Esophagus muscularis mucosa (tissue), 4 donors: ENCODE measurements at regions not wholly inside any gene's neighbourhood (a gene's known extent, or its start where the extent isn't known, plus 50 kb on each side); places are given as distances from the start of the nearest gene placed in this dataset.

Experiments
- DNase-seq: peaks from one replicate; pipeline ENCODE4 v3.0.0-alpha.2; 2017; ENCODE audit errors: extremely low spot score
- H3K27ac ChIP-seq, 4 donors: fragments of 200-600 bp; sonication (generic); replicated peaks in 1 of 4; 1 replicate in 3 of 4; 2 replicates in 1 of 4; pipeline ENCODE4 v1.5.1; 2016 to 2019; ENCODE audit warnings: mild to moderate bottlenecking in 1 of 4
- H3K27me3 ChIP-seq, 4 donors: fragments of 200-600 bp; sonication (generic); one replicate each; pipeline versions ENCODE4 v1.5.1 to v1.6.0; 2016 to 2019
- H3K36me3 ChIP-seq, 4 donors: fragments of 200-600 bp; sonication (generic); one replicate each; pipeline ENCODE4 v1.5.1; 2016 to 2019
- H3K4me1 ChIP-seq, 4 donors: fragments of 200-600 bp; sonication (generic); one replicate each; pipeline ENCODE4 v1.5.1; 2016 to 2019
- H3K4me3 ChIP-seq, 4 donors: fragments of 200-600 bp; sonication (generic); 1 replicate in 2 of 4; 2 replicates in 2 of 4; pipeline ENCODE4 v1.5.1; 2016 to 2019; ENCODE audit warnings: mild to moderate bottlenecking in 4 of 4, moderate library complexity in 1 of 4
- H3K9me3 ChIP-seq, 4 donors: fragments of 200-600 bp; sonication (generic); 1 replicate in 3 of 4; 2 replicates in 1 of 4; pipeline ENCODE4 v1.5.1; 2016 to 2019
- EP300 ChIP-seq: sonication (generic); formaldehyde crosslinking; IDR thresholded peaks from one replicate; pipeline ENCODE4 v1.6.1; 2017; ENCODE audit warnings: antibody characterized with exemption
- POLR2A ChIP-seq: fragments of 450-650 bp; IDR thresholded peaks from one replicate; pipeline ENCODE4 v1.6.1; 2017; ENCODE audit warnings: antibody characterized with exemption, moderate library complexity, mild to moderate bottlenecking, low read depth
- POLR2AphosphoS5 ChIP-seq, 2 donors: sonication (generic); formaldehyde crosslinking; IDR thresholded peaks; one replicate each; pipeline ENCODE4 v1.6.1; 2017; ENCODE audit warnings: antibody characterized with exemption in 2 of 2
- WGBS: methylation state at CpG from one replicate; pipeline ENCODE4 v1.1.5; 2018; 5-methylcytosine and 5-hydroxymethylcytosine counted together
- intact Hi-C: fragments of 100-400 bp; cut with DNase I; formaldehyde crosslinking; loops from one replicate; pipeline ENCODE4 v1.15.1; 2023
- TF ChIP-seq, protein P1 (sequence below), 3 experiments: fragments of 200-600 bp in 2 of 3; fragments of 450-650 bp in 1 of 3; sonication (generic) in 2 of 3; IDR thresholded peaks; one replicate each; pipeline ENCODE4 v1.5.1; 2017 to 2019; ENCODE audit warnings: antibody characterized with exemption in 3 of 3, mild to moderate bottlenecking in 2 of 3, moderate library complexity in 1 of 3

DNA sequence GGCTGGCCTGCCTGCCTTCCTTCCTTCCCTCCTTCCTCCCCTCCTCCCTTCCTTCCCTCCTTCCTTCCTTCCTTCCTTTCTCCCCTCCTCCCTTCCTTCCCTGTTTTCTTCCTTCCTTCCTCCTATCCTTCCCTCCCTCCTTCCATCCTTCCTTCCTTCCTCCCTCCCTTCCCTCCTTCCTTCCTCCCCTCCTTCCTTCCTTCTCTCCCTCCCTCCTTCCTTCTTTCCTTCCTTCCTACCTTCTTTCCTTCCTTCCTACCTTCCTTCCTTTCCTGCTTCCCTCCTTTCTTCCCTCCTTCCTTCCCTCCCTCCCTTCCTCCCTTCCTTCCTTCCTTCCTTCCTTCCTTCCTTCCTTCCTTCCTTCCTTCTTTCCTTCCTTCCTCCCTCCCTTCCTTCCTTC, 70.1 kb upstream of the PTGFR start:
- TF ChIP-seq, protein P1, sequence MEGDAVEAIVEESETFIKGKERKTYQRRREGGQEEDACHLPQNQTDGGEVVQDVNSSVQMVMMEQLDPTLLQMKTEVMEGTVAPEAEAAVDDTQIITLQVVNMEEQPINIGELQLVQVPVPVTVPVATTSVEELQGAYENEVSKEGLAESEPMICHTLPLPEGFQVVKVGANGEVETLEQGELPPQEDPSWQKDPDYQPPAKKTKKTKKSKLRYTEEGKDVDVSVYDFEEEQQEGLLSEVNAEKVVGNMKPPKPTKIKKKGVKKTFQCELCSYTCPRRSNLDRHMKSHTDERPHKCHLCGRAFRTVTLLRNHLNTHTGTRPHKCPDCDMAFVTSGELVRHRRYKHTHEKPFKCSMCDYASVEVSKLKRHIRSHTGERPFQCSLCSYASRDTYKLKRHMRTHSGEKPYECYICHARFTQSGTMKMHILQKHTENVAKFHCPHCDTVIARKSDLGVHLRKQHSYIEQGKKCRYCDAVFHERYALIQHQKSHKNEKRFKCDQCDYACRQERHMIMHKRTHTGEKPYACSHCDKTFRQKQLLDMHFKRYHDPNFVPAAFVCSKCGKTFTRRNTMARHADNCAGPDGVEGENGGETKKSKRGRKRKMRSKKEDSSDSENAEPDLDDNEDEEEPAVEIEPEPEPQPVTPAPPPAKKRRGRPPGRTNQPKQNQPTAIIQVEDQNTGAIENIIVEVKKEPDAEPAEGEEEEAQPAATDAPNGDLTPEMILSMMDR (IDR thresholded peaks at IDR 0.05) = no peak
- TF ChIP-seq POLR2AphosphoS5 (IDR thresholded peaks at IDR 0.05) (no peak), EP300 (no peak), POLR2A (no peak)
- Histone ChIP-seq H3K4me3 (no peak overlapping the region), H3K36me3 (no peaks in the 10 kb centered on the region), H3K27me3 (no peaks in the 10 kb centered on the region), H3K4me1 (no peaks in the 10 kb centered on the region), H3K9me3 (no peaks in the 10 kb centered on the region), H3K27ac (no peak overlapping the region)
- no peak for DNase-seq
- intact Hi-C loops = no loop called here

DNA sequence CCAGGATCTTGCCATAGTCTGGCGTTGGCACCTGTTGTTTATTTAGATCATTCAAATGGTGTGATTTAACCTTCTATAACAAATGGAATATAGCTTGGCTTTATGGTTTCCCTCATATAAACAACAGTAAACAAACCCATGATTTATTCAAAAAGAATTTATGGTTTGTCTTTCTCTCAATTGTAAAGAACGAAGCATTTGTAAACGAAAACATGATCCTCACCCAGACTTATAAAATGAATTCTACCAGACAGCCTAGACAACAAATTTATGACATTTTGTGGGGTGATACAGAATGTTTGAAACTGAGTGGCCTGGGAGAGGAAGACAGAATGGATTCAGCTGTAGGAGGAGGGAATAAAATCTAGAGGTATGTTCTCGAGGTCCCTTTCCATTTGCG, 66.1 kb upstream of the PTGFR start:
- DNase-seq = no peak
- 88% methylated on average over 5 of the region's 5 CpGs for WGBS
- Histone ChIP-seq H3K27me3 (no peaks in the 10 kb centered on the region), H3K27ac (no peak overlapping the region), H3K36me3 (no peaks in the 10 kb centered on the region), H3K9me3 (no peaks in the 10 kb centered on the region), H3K4me1 (no peaks in the 10 kb centered on the region), H3K4me3 (no peak overlapping the region)
- intact Hi-C loops = no loop called here
- TF ChIP-seq POLR2A (no peak), POLR2AphosphoS5 (IDR thresholded peaks at IDR 0.05) (no peak), EP300 (no peak)
- TF ChIP-seq, protein P1 (IDR thresholded peaks at IDR 0.05) = no peak

DNA sequence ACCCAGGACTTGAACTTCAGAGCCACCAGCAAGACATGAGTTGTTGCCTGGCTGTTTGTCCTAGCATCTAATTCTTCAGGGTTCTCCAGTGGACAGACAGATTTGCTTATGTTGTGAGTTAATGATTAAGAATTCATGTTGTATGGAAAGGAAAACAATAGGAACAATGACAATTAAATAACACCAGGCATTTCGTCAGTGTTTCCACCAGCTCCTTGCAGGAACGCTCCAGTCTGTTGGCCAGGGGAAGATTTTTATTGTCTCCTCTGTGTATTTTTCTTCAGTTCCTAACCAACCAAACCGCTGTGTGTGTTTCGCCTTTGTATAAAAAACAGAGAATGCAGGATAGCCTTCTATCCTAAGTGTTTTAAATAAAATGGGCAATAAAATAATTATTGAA, 64.4 kb upstream of the PTGFR start:
- WGBS = 75% methylated on average over 4 of the region's 4 CpGs
- TF ChIP-seq POLR2AphosphoS5 (IDR thresholded peaks at IDR 0.05) = no peak
- TF ChIP-seq POLR2A = no peak
- TF ChIP-seq EP300 = no peak
- TF ChIP-seq, protein P1 (IDR thresholded peaks at IDR 0.05) = no peak

DNA sequence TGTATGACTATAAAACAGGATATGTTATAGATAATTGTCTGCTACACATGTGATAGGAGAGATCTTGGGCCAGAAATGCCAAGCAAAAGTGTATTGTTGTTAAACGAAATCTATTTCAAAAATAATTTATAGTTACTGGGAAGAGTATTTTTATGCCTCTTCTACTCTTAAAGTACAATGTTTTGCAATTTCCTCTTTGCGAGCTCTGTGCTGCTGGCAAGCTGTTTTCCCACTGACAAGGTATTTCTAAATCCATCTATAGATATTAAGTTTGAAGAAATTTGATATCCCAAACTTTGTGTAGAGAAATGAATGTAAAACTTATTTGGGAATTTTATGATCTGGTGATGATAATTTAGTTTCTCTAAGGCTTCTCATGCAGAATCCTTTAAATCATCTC, 63.3 kb upstream of the PTGFR start:
- Histone ChIP-seq H3K4me1 (no peaks in the 10 kb centered on the region), H3K36me3 (no peaks in the 10 kb centered on the region), H3K9me3 (no peaks in the 10 kb centered on the region), H3K27ac (no peak overlapping the region), H3K27me3 (no peaks in the 10 kb centered on the region), H3K4me3 (no peak overlapping the region)
- intact Hi-C loops = no loop called here
- TF ChIP-seq EP300 = no peak
- TF ChIP-seq POLR2A = no peak
- TF ChIP-seq, protein P1 (IDR thresholded peaks at IDR 0.05) = no peak
- no peak for TF ChIP-seq POLR2AphosphoS5 (IDR thresholded peaks at IDR 0.05)
- DNase-seq = no peak
- WGBS = 42% methylated on average over 2 of the region's 2 CpGs

More for the DNA sequence above, 64.4 kb upstream of the PTGFR start:
- no peaks in the 10 kb centered on the region for H3K27me3 ChIP-seq
- no peaks in the 10 kb centered on the region for H3K36me3 ChIP-seq
- DNase-seq = no peak
- no peak overlapping the region for H3K4me3 ChIP-seq
- no peaks in the 10 kb centered on the region for H3K9me3 ChIP-seq
- no peaks in the 10 kb centered on the region for H3K4me1 ChIP-seq
- intact Hi-C loops = no loop called here
- no peak overlapping the region for H3K27ac ChIP-seq

DNA sequence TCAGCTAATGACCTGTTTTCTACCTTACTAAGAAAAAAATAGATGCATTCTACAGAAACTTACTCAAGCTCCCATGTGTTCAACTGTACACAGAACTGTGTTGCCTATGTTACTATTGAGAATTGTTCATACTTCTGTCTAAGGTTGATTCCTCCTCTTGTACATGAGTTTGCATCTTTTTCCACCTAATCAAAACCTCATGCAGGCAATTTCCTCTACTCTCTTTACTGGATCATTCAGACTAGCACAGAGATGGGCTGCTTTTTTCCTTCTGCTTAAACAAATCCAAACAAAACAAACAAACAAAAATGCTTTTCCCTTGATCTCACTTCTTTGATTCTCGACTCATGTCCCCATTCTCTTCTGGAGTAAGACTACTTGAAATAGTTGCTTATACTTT, 58.8 kb upstream of the PTGFR start:
- no peak for DNase-seq
- Histone ChIP-seq H3K36me3 (no peaks in the 10 kb centered on the region), H3K27ac (no peak overlapping the region), H3K4me3 (no peak overlapping the region), H3K4me1 (no peaks in the 10 kb centered on the region), H3K9me3 (no peaks in the 10 kb centered on the region), H3K27me3 (no peaks in the 10 kb centered on the region)
- TF ChIP-seq POLR2A = no peak
- no peak for TF ChIP-seq EP300
- TF ChIP-seq, protein P1 (IDR thresholded peaks at IDR 0.05) = no peak
- TF ChIP-seq POLR2AphosphoS5 (IDR thresholded peaks at IDR 0.05) = no peak
- WGBS = 60% methylated on average over 1 of the region's 1 CpG
- intact Hi-C loops = no loop called here
